ENCODE measurements at regions not wholly inside any gene's neighbourhood (a gene's known extent, or its start where the extent isn't known, plus 50 kb on each side); places are given as distances from the start of the nearest gene placed in this dataset.

GRCh38 chr1:115893545-115893944 lies 52.6 kb upstream of the NHLH2 start:
- Mint-ChIP-seq H3K4me3 (no peak overlapping the region), H3K27ac (no peak overlapping the region), H3K4me1 (no peaks in the 10 kb centered on the region)

GRCh38 chr1:115898020-115898419 lies 57.1 kb upstream of the NHLH2 start:
- no peak for DNase-seq
- no peak for TF ChIP-seq CTCF (IDR thresholded peaks at IDR 0.05)
- Mint-ChIP-seq H3K27ac (no peak overlapping the region), H3K36me3 (ENCODE audit: low read depth) (no peaks in the 10 kb centered on the region), H3K9me3 (no peaks in the 10 kb centered on the region), H3K4me1 (no peaks in the 10 kb centered on the region), H3K4me3 (no peak overlapping the region), H3K27me3 (ENCODE audit: low read depth, poor library complexity) (no peaks in the 10 kb centered on the region)

More at GRCh38 chr1:115893545-115893944, 52.6 kb upstream of the NHLH2 start:
- Mint-ChIP-seq H3K27me3 (ENCODE audit: low read depth, poor library complexity) (peaks cover 3% of the 10 kb centered on the region), H3K36me3 (ENCODE audit: low read depth) (no peaks in the 10 kb centered on the region), H3K9me3 (no peaks in the 10 kb centered on the region)
- no peak for DNase-seq
- TF ChIP-seq CTCF (IDR thresholded peaks at IDR 0.05): no peak

GRCh38 chr1:115900856-115901255 lies 59.9 kb upstream of the NHLH2 start:
- Mint-ChIP-seq H3K9me3 (no peaks in the 10 kb centered on the region), H3K4me1 (no peaks in the 10 kb centered on the region), H3K27me3 (ENCODE audit: low read depth, poor library complexity) (no peaks in the 10 kb centered on the region), H3K36me3 (ENCODE audit: low read depth) (no peaks in the 10 kb centered on the region), H3K4me3 (no peak overlapping the region), H3K27ac (no peak overlapping the region)
- TF ChIP-seq CTCF (IDR thresholded peaks at IDR 0.05): no peak
- no peak for DNase-seq

- H3K9me3 Mint-ChIP-seq: peaks cover 7% of the 10 kb centered on the region
- no peak for TF ChIP-seq CTCF (IDR thresholded peaks at IDR 0.05)
- H3K27me3 Mint-ChIP-seq (ENCODE audit: low read depth, poor library complexity): peaks cover 6% of the 10 kb centered on the region
- peaks cover 5% of the 10 kb centered on the region for H3K4me1 Mint-ChIP-seq
- no peak overlapping the region for H3K27ac Mint-ChIP-seq
- no peak overlapping the region for H3K4me3 Mint-ChIP-seq
- DNase-seq: no peak
- H3K36me3 Mint-ChIP-seq (ENCODE audit: low read depth): no peaks in the 10 kb centered on the region
Observed at GRCh38 chr1:115906627-115907026, 65.7 kb upstream of the NHLH2 start.

- no peak for DNase-seq
- peaks cover 5% of the 10 kb centered on the region for H3K4me1 Mint-ChIP-seq
- H3K27ac Mint-ChIP-seq: no peak overlapping the region
- H3K27me3 Mint-ChIP-seq (ENCODE audit: low read depth, poor library complexity): peaks cover 6% of the 10 kb centered on the region
- no peaks in the 10 kb centered on the region for H3K36me3 Mint-ChIP-seq (ENCODE audit: low read depth)
- no peak for TF ChIP-seq CTCF (IDR thresholded peaks at IDR 0.05)
- H3K9me3 Mint-ChIP-seq: peaks cover 10% of the 10 kb centered on the region
- no peak overlapping the region for H3K4me3 Mint-ChIP-seq
Observed at GRCh38 chr1:115907092-115907491, 66.2 kb upstream of the NHLH2 start.

GRCh38 chr1:115908565-115909274 lies 67.6 kb upstream of the SLC22A15 start:
- Mint-ChIP-seq H3K27ac (no peak overlapping the region), H3K4me3 (no peak overlapping the region), H3K4me1 (peaks cover 5% of the 10 kb centered on the region), H3K27me3 (ENCODE audit: low read depth, poor library complexity) (peaks cover 6% of the 10 kb centered on the region), H3K9me3 (peaks cover 13% of the 10 kb centered on the region), H3K36me3 (ENCODE audit: low read depth) (no peaks in the 10 kb centered on the region)
- TF ChIP-seq CTCF (IDR thresholded peaks at IDR 0.05): no peak
- DNase-seq: no peak

All from nephron progenitor cell (in vitro differentiated cells).